ENCODE measurements at regions not wholly inside any gene's neighbourhood (a gene's known extent, or its start where the extent isn't known, plus 50 kb on each side); places are given as distances from the start of the nearest gene placed in this dataset.

DNA sequence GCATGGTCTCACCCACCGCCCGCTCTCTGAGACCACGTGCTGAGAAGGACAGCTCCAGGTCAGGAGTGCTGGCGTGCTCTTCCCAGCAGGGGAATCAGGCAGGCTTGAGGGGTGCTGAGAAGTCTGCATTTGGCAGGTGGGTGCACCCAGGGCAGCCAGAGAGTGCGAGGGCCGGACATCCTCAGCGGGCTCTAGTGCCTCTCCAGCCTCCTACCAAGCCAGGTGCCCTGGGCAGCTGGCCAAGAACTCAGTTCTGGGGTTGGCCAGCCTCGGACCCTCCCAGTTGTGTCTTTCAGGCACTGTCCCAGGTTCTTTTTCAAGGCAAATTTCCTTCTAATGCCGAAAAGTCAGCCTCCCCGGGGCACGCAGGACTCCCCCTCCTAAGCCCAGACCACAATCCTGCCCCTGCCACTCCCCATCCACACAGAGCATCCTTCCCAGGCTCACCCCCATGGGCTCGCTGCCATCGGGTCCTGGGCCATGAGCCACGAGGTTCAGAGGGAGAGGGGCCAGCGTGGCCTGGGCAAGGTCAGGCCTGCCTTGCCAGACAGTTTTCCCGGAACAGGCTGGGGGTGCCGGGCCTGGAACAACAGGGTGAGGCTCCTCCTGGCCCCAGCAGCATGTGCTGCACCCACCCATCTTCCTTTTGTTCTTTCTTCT, 52.2 kb upstream of the GPC1 start:
- TF ChIP-seq GATA2 (IDR thresholded peaks at IDR 0.05; ENCODE audit: low read depth, low read length) (no peak), GATA3 (IDR thresholded peaks at IDR 0.05; ENCODE audit: low read depth, low read length) (no peak)

DNA sequence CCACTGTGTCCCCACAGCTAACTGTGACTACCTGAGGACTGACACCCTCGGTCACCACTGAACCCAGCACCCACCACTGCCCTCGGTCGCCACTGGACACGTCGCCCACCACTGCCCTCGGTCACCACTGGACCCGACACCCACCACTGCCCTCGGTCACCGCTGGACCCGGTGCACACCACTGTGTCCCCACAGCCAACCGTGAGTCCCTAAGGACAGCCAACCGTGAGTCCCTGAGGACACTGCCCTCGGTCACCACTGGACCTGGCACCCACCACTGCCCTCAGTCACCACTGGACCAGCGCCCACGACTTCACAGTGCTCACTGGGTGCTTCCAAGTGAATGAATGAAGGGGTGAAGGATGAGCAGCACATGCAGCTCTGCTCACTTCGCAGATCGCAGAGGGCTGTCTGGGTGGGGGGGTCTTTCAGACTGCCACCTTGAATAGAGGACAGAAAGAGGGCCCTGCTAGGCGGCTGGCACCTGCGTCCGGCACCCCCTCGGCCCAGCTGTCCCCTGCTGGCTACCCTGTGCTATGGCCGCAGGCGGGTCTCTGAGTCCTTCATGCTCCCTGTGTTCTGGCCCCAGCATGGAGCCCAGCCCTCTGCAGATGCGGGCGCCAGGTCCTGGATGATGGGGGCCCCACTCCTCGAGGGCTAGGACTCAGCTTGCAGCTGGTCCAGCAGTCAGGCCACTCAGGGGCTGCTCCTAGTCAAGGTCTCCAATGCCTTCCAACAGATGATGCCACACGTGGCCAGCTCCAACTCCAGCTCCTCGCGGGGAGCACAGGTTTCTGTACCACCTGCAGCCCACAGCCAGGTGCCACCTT, 51.4 kb upstream of the GPC1 start:
- TF ChIP-seq GATA3 (IDR thresholded peaks at IDR 0.05; ENCODE audit: low read depth, low read length) (no peak), GATA2 (IDR thresholded peaks at IDR 0.05; ENCODE audit: low read depth, low read length) (no peak)

DNA sequence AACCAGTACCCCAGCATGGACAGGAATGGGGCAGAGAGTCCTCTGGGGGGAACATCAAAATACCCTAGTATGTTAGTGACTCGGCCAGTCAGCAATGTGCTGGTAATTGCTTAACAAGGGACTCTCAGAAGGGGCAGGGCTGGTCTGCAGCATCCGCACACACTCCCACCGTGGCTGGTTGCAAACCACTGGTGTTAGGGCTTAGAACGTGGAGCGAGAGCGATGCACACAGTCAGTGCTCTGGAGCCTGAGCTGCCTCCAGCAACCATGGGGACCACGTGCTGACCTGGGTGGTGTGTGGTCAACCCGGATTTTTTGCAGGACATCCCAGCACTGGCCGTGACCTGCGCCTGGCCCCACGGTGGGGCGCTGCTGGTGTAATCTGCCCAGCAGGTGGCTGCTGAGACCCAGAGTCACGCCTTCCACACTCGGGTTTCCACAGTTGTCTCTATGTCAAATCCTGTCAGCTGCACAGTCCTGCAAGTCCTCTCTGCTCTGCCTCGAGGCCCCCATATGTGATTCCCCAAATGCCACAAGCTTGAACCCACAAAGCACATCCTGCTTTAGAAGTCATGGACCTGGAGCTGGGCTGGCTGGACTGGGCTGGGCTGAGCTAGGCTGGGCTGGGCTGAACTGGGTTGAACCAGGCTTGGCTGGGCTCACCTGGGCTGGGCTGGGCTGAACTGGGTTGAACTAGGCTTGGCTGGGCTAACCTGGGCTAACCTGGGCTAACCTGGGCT, 50.6 kb upstream of the GPC1 start:
- no peak for TF ChIP-seq GATA3 (IDR thresholded peaks at IDR 0.05; ENCODE audit: low read depth, low read length)
- TF ChIP-seq GATA2 (IDR thresholded peaks at IDR 0.05; ENCODE audit: low read depth, low read length): no peak

All from SH-SY5Y (cell line).